Heart left ventricle (tissue), 13 donors: ENCODE measurements at regions not wholly inside any gene's neighbourhood (a gene's known extent, or its start where the extent isn't known, plus 50 kb on each side); places are given as distances from the start of the nearest gene placed in this dataset.

Experiments
- CTCF ChIP-seq, 12 donors: fragments of 200-600 bp; sonication (generic) in 4 of 12; IDR thresholded peaks; one replicate each; pipeline versions ENCODE4 v1.5.0 to v1.8.0; 2018 to 2022; ENCODE audit warnings: antibody characterized with exemption in 12 of 12, mild to moderate bottlenecking in 5 of 12
- POLR2A ChIP-seq, 2 donors: fragments of 450-650 bp; IDR thresholded peaks; one replicate each; pipeline ENCODE4 v1.6.1; 2017; ENCODE audit warnings: antibody characterized with exemption in 2 of 2, mild to moderate bottlenecking in 2 of 2, moderate library complexity in 2 of 2
- donor health status: ischemic (EF 13 %, LVEDD 7.1; RV severe dilation, severe dysfunction).
- donor health status: DM: no; HTN: yes; CAD: no.
- donor health status: DM: no; HTN: no; CAD: no.
- donor health status: ischemic (EF 25% LVEDD 6.9; RV normal size, moderate dysfunction).
- donor health status: ischemic (EF 25% LVEDD 5.7; RV mildly dilated, moderate dysfunction).
- donor health status: ischemic (EF 35%, LVEDD 5.7; RV mildly dilated, moderate dysfunction).
- donor health status: nonischemic (EF 11% LVEDD 7.7; RV severe dilation, severe dysfunction).
- donor health status: DM: yes; HTN: yes; CAD: no.
- donor health status: PGD.
- donor health status: ischemic (EF 29% LVEDD 5.4; RV normal size, mild dysfunction).
- donor health status: nonischemic (EF 23%, LVEDD 6.1; RV moderate dilation, normal function).

GRCh38 chr11:101741061-101741460, 157.3 kb upstream of the TRPC6 start:
- TF ChIP-seq CTCF (IDR thresholded peaks at IDR 0.05) (no peak), POLR2A (IDR thresholded peaks at IDR 0.05) (no peak)
